Keratinocyte (primary cell): ENCODE measurements at regions not wholly inside any gene's neighbourhood (a gene's known extent, or its start where the extent isn't known, plus 50 kb on each side); places are given as distances from the start of the nearest gene placed in this dataset.

Experiments
- DNase-seq: peaks from one replicate; pipeline ENCODE4 v3.0.0-alpha.2; 2011; ENCODE audit warnings: low read depth, missing footprints, low spot score
- FAIRE-seq: peaks from 2 replicates; lab custom pipeline; 2011; peaks lifted over from hg19 to GRCh38; lab: Jason Lieb, UNC
- H2AFZ ChIP-seq: 2 replicates; pipeline ENCODE4 v1.6.0; 2012; ENCODE audit warnings: low read length, control low read depth, inconsistent platforms; ENCODE audit not compliant: control insufficient read depth
- H3K27ac ChIP-seq: 2 replicates; pipeline ENCODE4 v1.5.1; 2011; ENCODE audit warnings: low read length; ENCODE audit not compliant: control insufficient read depth, insufficient read depth
- H3K27me3 ChIP-seq: 3 replicates; pipeline ENCODE4 v1.6.0; 2011; ENCODE audit warnings: low read length; ENCODE audit not compliant: control insufficient read depth, insufficient read depth; ENCODE audit errors: extremely low read depth
- H3K36me3 ChIP-seq, 2 experiments: 2 replicates in 1 of 2; 3 replicates in 1 of 2; pipeline ENCODE4 v1.5.1; 2011; ENCODE audit warnings: low read length in 2 of 2, mild to moderate bottlenecking in 1 of 2; ENCODE audit not compliant: control insufficient read depth in 2 of 2, insufficient read depth in 2 of 2; ENCODE audit errors: extremely low read depth in 1 of 2
- H3K4me1 ChIP-seq: 3 replicates; pipeline ENCODE4 v1.5.1; 2011; ENCODE audit warnings: low read length; ENCODE audit not compliant: control insufficient read depth, insufficient read depth; ENCODE audit errors: extremely low read depth
- H3K4me2 ChIP-seq: 3 replicates; pipeline ENCODE4 v1.6.0; 2011; ENCODE audit warnings: low read depth, low read length; ENCODE audit not compliant: control insufficient read depth, insufficient read depth; ENCODE audit errors: extremely low read depth
- H3K4me3 ChIP-seq, 3 experiments: fragments of 200-600 bp in 1 of 3; sonication (generic) in 1 of 3; 2 replicates in 2 of 3; 3 replicates in 1 of 3; pipeline ENCODE4 v1.5.1; 2011 to 2016; ENCODE audit warnings: low read length in 3 of 3, mild to moderate bottlenecking in 3 of 3, control low read depth in 2 of 3, inconsistent platforms in 1 of 3, low read depth in 1 of 3, mixed read lengths in 1 of 3, mixed run types in 1 of 3, moderate library complexity in 1 of 3; ENCODE audit not compliant: control insufficient read depth in 2 of 3, insufficient read depth in 2 of 3; ENCODE audit errors: extremely low read depth in 1 of 3
- H3K79me2 ChIP-seq: 2 replicates; pipeline ENCODE4 v1.6.0; 2012; ENCODE audit warnings: low read length; ENCODE audit not compliant: control insufficient read depth, insufficient read depth
- H3K9ac ChIP-seq: 3 replicates; pipeline ENCODE4 v1.6.0; 2011; ENCODE audit warnings: low read length; ENCODE audit not compliant: control insufficient read depth, insufficient read depth; ENCODE audit errors: extremely low read depth
- H3K9me1 ChIP-seq: 3 replicates; pipeline ENCODE4 v1.6.0; 2011; ENCODE audit warnings: low read length; ENCODE audit not compliant: control insufficient read depth, insufficient read depth; ENCODE audit errors: extremely low read depth
- H3K9me3 ChIP-seq: 2 replicates; pipeline ENCODE4 v1.5.1; 2012; ENCODE audit warnings: low read depth, low read length; ENCODE audit not compliant: control insufficient read depth
- H4K20me1 ChIP-seq: 3 replicates; pipeline ENCODE4 v1.6.0; 2011; ENCODE audit warnings: low read length; ENCODE audit not compliant: control insufficient read depth, insufficient read depth; ENCODE audit errors: extremely low read depth
- EZH2 ChIP-seq: IDR thresholded peaks from one replicate; pipeline ENCODE4 v1.6.1; 2012; ENCODE audit warnings: inconsistent platforms, mild to moderate bottlenecking, low read length, moderate library complexity
- dilution Hi-C: fragments of 300-500 bp; cut with MboI; formaldehyde crosslinking; loops from one replicate; pipeline ENCODE4 v1.7.0; 2020; ENCODE audit warnings: low sequenced_read_pairs; ENCODE audit not compliant: extremely low pct_ligation_motif_present
- TF ChIP-seq, protein P1 (sequence below), 3 experiments: IDR thresholded peaks in 1 of 3; conservative IDR thresholded peaks in 1 of 3; optimal IDR thresholded peaks in 1 of 3; 2 replicates in 2 of 3; 3 replicates in 1 of 3; pipeline versions ENCODE3 to v1.5.1; 2011; ENCODE audit warnings: low read length in 3 of 3, mild to moderate bottlenecking in 3 of 3, moderate library complexity in 2 of 3, control low read depth in 1 of 3, inconsistent platforms in 1 of 3; ENCODE audit not compliant: insufficient read depth in 2 of 3; ENCODE audit errors: extremely low read depth in 1 of 3

DNA sequence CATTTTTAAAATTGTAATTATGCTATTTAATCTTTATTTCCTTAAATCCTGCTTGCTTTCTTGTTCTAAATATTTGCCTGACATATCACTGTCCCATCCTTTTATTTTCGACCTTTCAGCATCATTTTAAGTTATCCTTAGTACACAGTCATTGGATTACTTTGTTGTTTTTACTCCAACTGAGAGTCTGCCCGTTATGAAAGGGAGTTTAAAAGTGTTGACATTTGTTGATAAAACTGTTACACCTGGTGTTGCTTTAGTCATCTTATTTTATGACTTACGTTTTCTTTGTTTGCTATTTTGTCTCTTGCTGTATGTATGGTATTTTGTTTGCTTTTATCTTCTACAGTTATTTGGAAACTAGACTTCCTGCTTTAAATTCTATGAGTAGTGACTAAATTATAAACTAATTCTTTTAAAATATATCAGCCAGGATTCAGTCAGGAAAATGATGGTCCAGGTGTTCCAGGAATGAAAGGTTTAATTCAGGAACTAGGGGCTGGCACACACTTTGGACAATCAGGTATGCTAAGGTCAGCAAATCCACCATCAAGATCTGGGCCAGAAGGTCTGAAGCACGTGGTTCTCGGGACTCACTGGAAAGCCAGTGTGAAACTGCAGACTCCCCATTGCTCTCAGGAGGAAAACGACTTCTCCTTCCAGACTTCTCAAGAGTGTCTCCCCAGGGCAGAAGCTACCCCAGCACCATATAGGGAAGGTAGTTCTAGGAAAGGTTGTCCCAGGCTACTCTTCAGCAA, 86.0 kb downstream of the RASSF10 start:
- Histone ChIP-seq H3K9me1 (no peaks in the 10 kb centered on the region), H2AFZ (no peak overlapping the region), H4K20me1 (no peaks in the 10 kb centered on the region), H3K4me2 (no peak overlapping the region), H3K36me3 (no peaks in the 10 kb centered on the region), H3K4me3 (no peak overlapping the region), H3K9ac (no peak overlapping the region), H3K4me1 (peaks cover 35% of the 10 kb centered on the region), H3K9me3 (no peaks in the 10 kb centered on the region), H3K27ac (no peak overlapping the region), H3K79me2 (no peaks in the 10 kb centered on the region), H3K27me3 (no peaks in the 10 kb centered on the region)
- DNase-seq, result no peak
- dilution Hi-C loops, result no loop called here
- TF ChIP-seq, protein P1, sequence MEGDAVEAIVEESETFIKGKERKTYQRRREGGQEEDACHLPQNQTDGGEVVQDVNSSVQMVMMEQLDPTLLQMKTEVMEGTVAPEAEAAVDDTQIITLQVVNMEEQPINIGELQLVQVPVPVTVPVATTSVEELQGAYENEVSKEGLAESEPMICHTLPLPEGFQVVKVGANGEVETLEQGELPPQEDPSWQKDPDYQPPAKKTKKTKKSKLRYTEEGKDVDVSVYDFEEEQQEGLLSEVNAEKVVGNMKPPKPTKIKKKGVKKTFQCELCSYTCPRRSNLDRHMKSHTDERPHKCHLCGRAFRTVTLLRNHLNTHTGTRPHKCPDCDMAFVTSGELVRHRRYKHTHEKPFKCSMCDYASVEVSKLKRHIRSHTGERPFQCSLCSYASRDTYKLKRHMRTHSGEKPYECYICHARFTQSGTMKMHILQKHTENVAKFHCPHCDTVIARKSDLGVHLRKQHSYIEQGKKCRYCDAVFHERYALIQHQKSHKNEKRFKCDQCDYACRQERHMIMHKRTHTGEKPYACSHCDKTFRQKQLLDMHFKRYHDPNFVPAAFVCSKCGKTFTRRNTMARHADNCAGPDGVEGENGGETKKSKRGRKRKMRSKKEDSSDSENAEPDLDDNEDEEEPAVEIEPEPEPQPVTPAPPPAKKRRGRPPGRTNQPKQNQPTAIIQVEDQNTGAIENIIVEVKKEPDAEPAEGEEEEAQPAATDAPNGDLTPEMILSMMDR (optimal IDR thresholded peaks at IDR 0.05 in 1 of 3, IDR thresholded peaks at IDR 0.05 in 1 of 3, conservative IDR thresholded peaks at IDR 0.05 in 1 of 3; ENCODE audit: extremely low read depth in 1 of 3, insufficient read depth in 2 of 3, low read length in 3 of 3), result no peak
- TF ChIP-seq EZH2, result no peak
- FAIRE-seq, result no peak

DNA sequence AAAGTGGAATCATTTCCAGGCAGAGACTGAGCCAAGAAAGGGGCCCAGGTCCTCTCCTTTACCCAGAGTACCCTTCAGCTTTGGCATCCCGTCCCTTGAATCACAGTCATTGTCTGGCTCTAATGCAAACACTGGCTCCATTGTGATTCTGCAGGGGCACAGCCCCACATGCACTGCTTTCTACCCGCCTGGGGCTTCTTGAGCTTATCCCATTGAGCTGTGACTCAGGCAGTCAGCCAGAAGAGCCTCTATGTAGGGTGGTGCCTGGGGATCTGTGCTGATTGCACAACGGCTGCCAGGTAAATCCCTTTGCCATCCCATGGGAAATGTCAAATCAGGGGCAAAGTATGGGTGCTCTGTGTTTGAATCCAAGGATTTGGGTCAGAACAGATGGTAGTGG, 88.9 kb downstream of the RASSF10 start:
- TF ChIP-seq, protein P1 (optimal IDR thresholded peaks at IDR 0.05 in 1 of 3, IDR thresholded peaks at IDR 0.05 in 1 of 3, conservative IDR thresholded peaks at IDR 0.05 in 1 of 3; ENCODE audit: extremely low read depth in 1 of 3, insufficient read depth in 2 of 3, low read length in 3 of 3), result no peak
- no peak for TF ChIP-seq EZH2
- H3K9me3 ChIP-seq, result no peaks in the 10 kb centered on the region
- FAIRE-seq, result peak; percentile 99
- H3K4me3 ChIP-seq, result peak overlapping the region in 2 of 3 experiments; percentile 8 to 13
- H3K9ac ChIP-seq, result peak overlapping the region; percentile 24
- no peaks in the 10 kb centered on the region for H3K27me3 ChIP-seq
- H3K9me1 ChIP-seq, result no peaks in the 10 kb centered on the region
- no peaks in the 10 kb centered on the region for H3K36me3 ChIP-seq
- H3K27ac ChIP-seq, result peak overlapping the region; percentile 83
- dilution Hi-C loops, result no loop called here
- no peak for DNase-seq
- H3K4me2 ChIP-seq, result peak overlapping the region; percentile 59
- no peaks in the 10 kb centered on the region for H3K79me2 ChIP-seq
- H2AFZ ChIP-seq, result peak overlapping the region; percentile 56
- H4K20me1 ChIP-seq, result no peaks in the 10 kb centered on the region
- H3K4me1 ChIP-seq, result peaks cover 21% of the 10 kb centered on the region
